ENCODE measurements at regions not wholly inside any gene's neighbourhood (a gene's known extent, or its start where the extent isn't known, plus 50 kb on each side); places are given as distances from the start of the nearest gene placed in this dataset.

- no peak for TF ChIP-seq PBX3 (CRISPR knock-in tag; IDR thresholded peaks at IDR 0.05)
- no peak for TF ChIP-seq YY1 (tag by site-specific recombination; IDR thresholded peaks at IDR 0.05)
- no peak for TF ChIP-seq ZNF133 (tag by site-specific recombination; IDR thresholded peaks at IDR 0.05)
Observed at GRCh38 chrX:74234818-74235217, 69.2 kb upstream of the ZCCHC13 start.

Data from HEK293 (cell line).